SK-N-MC (cell line): ENCODE measurements at regions not wholly inside any gene's neighbourhood (a gene's known extent, or its start where the extent isn't known, plus 50 kb on each side); places are given as distances from the start of the nearest gene placed in this dataset.

ENCODE experiments used
- EZH2 ChIP-seq: fragments of 200-600 bp; sonication (generic); IDR thresholded peaks from one replicate; pipeline ENCODE4 v1.6.1; 2017; ENCODE audit warnings: antibody characterized with exemption
- POLR2AphosphoS5 ChIP-seq: IDR thresholded peaks from 2 replicates; pipeline ENCODE4 v1.6.1; 2012; ENCODE audit warnings: mild to moderate bottlenecking, low read depth, low read length, borderline replicate concordance

- no peak for TF ChIP-seq EZH2
- TF ChIP-seq POLR2AphosphoS5: no peak
Measured at GRCh38 chr19:30651691-30652090, 279.5 kb downstream of the ZNF536 start.
